ENCODE measurements at regions not wholly inside any gene's neighbourhood (a gene's known extent, or its start where the extent isn't known, plus 50 kb on each side); places are given as distances from the start of the nearest gene placed in this dataset.
"Not testable (repeated sequence)": the region's sequence is repeated elsewhere in the genome, so short reads cannot be mapped to it uniquely, and the experiment has no call there.

GRCh38 chr4:66766557-66766956 is 778.7 kb downstream of the CENPC start:
- H2AFZ ChIP-seq (ENCODE audit: control insufficient read depth, low read length), result no peak overlapping the region
- dilution Hi-C loops (cut with MboI; ENCODE audit: extremely low pct_ligation_motif_present, low sequenced_read_pairs), result no loop called here
- FAIRE-seq, result no peak

GRCh38 chr4:66750273-66750672 is 795.0 kb downstream of the CENPC start:
- TF ChIP-seq CTCF (optimal IDR thresholded peaks at IDR 0.05 in 1 of 3, IDR thresholded peaks at IDR 0.05 in 1 of 3, conservative IDR thresholded peaks at IDR 0.05 in 1 of 3; ENCODE audit: extremely low read depth in 1 of 3, insufficient read depth in 2 of 3, low read length in 3 of 3), result no peak
- TF ChIP-seq EZH2 (IDR thresholded peaks at IDR 0.05; ENCODE audit: low read length), result no peak
- Histone ChIP-seq H3K27me3 (ENCODE audit: control insufficient read depth, extremely low read depth, insufficient read depth, low read length) (no peaks in the 10 kb centered on the region), H3K36me3 (ENCODE audit: control insufficient read depth in 2 of 2, extremely low read depth in 1 of 2, insufficient read depth in 2 of 2, low read length in 2 of 2) (no peaks in the 10 kb centered on the region), H4K20me1 (ENCODE audit: control insufficient read depth, extremely low read depth, insufficient read depth, low read length) (no peaks in the 10 kb centered on the region), H3K4me1 (ENCODE audit: control insufficient read depth, extremely low read depth, insufficient read depth, low read length) (no peaks in the 10 kb centered on the region), H3K9ac (ENCODE audit: control insufficient read depth, extremely low read depth, insufficient read depth, low read length) (no peak overlapping the region), H3K79me2 (ENCODE audit: control insufficient read depth, insufficient read depth, low read length) (no peaks in the 10 kb centered on the region), H3K9me1 (ENCODE audit: control insufficient read depth, extremely low read depth, insufficient read depth, low read length) (no peaks in the 10 kb centered on the region), H3K27ac (ENCODE audit: control insufficient read depth, insufficient read depth, low read length) (no peak overlapping the region), H3K9me3 (ENCODE audit: control insufficient read depth, low read depth, low read length) (no peaks in the 10 kb centered on the region), H3K4me3 (ENCODE audit: control insufficient read depth in 2 of 3, extremely low read depth in 1 of 3, insufficient read depth in 2 of 3, low read depth in 1 of 3, low read length in 3 of 3) (no peak overlapping the region), H3K4me2 (ENCODE audit: control insufficient read depth, extremely low read depth, insufficient read depth, low read depth, low read length) (no peak overlapping the region), H2AFZ (ENCODE audit: control insufficient read depth, low read length) (no peak overlapping the region)
- FAIRE-seq (peak; percentile 36), DNase-seq (ENCODE audit: low read depth, low spot score) (no peak)
- dilution Hi-C loops (cut with MboI; ENCODE audit: extremely low pct_ligation_motif_present, low sequenced_read_pairs), result no loop called here

More at GRCh38 chr4:66766557-66766956, 778.7 kb downstream of the CENPC start:
- Histone ChIP-seq H3K9me1 (ENCODE audit: control insufficient read depth, extremely low read depth, insufficient read depth, low read length) (no peaks in the 10 kb centered on the region), H3K36me3 (ENCODE audit: control insufficient read depth in 2 of 2, extremely low read depth in 1 of 2, insufficient read depth in 2 of 2, low read length in 2 of 2) (no peaks in the 10 kb centered on the region), H4K20me1 (ENCODE audit: control insufficient read depth, extremely low read depth, insufficient read depth, low read length) (no peaks in the 10 kb centered on the region), H3K79me2 (ENCODE audit: control insufficient read depth, insufficient read depth, low read length) (no peaks in the 10 kb centered on the region), H3K4me1 (ENCODE audit: control insufficient read depth, extremely low read depth, insufficient read depth, low read length) (no peaks in the 10 kb centered on the region), H3K9me3 (ENCODE audit: control insufficient read depth, low read depth, low read length) (no peaks in the 10 kb centered on the region), H3K27me3 (ENCODE audit: control insufficient read depth, extremely low read depth, insufficient read depth, low read length) (no peaks in the 10 kb centered on the region), H3K4me3 (ENCODE audit: control insufficient read depth in 2 of 3, extremely low read depth in 1 of 3, insufficient read depth in 2 of 3, low read depth in 1 of 3, low read length in 3 of 3) (no peak overlapping the region), H3K4me2 (ENCODE audit: control insufficient read depth, extremely low read depth, insufficient read depth, low read depth, low read length) (no peak overlapping the region), H3K27ac (ENCODE audit: control insufficient read depth, insufficient read depth, low read length) (no peak overlapping the region), H3K9ac (ENCODE audit: control insufficient read depth, extremely low read depth, insufficient read depth, low read length) (no peak overlapping the region)
- no peak for DNase-seq (ENCODE audit: low read depth, low spot score)
- no peak for TF ChIP-seq EZH2 (IDR thresholded peaks at IDR 0.05; ENCODE audit: low read length)
- no peak for TF ChIP-seq CTCF (optimal IDR thresholded peaks at IDR 0.05 in 1 of 3, IDR thresholded peaks at IDR 0.05 in 1 of 3, conservative IDR thresholded peaks at IDR 0.05 in 1 of 3; ENCODE audit: extremely low read depth in 1 of 3, insufficient read depth in 2 of 3, low read length in 3 of 3)

- dilution Hi-C loops (cut with MboI; ENCODE audit: extremely low pct_ligation_motif_present, low sequenced_read_pairs), result not testable (repeated sequence)
Observed at GRCh38 chr4:66746918-66747317, 798.4 kb downstream of the CENPC start.

More at GRCh38 chr4:66746918-66747317, 798.4 kb downstream of the CENPC start:
- DNase-seq (ENCODE audit: low read depth, low spot score); H3K27me3 ChIP-seq (ENCODE audit: control insufficient read depth, extremely low read depth, insufficient read depth, low read length); H3K36me3 ChIP-seq (ENCODE audit: control insufficient read depth in 2 of 2, extremely low read depth in 1 of 2, insufficient read depth in 2 of 2, low read length in 2 of 2); H3K27ac ChIP-seq (ENCODE audit: control insufficient read depth, insufficient read depth, low read length); H3K4me2 ChIP-seq (ENCODE audit: control insufficient read depth, extremely low read depth, insufficient read depth, low read depth, low read length); H3K9me3 ChIP-seq (ENCODE audit: control insufficient read depth, low read depth, low read length); FAIRE-seq; H3K79me2 ChIP-seq (ENCODE audit: control insufficient read depth, insufficient read depth, low read length); H3K4me3 ChIP-seq (ENCODE audit: control insufficient read depth in 2 of 3, extremely low read depth in 1 of 3, insufficient read depth in 2 of 3, low read depth in 1 of 3, low read length in 3 of 3); H3K9ac ChIP-seq (ENCODE audit: control insufficient read depth, extremely low read depth, insufficient read depth, low read length); H3K9me1 ChIP-seq (ENCODE audit: control insufficient read depth, extremely low read depth, insufficient read depth, low read length); H4K20me1 ChIP-seq (ENCODE audit: control insufficient read depth, extremely low read depth, insufficient read depth, low read length); H3K4me1 ChIP-seq (ENCODE audit: control insufficient read depth, extremely low read depth, insufficient read depth, low read length); H2AFZ ChIP-seq (ENCODE audit: control insufficient read depth, low read length): not testable (repeated sequence)

Data from keratinocyte (primary cell).